ENCODE measurements at regions not wholly inside any gene's neighbourhood (a gene's known extent, or its start where the extent isn't known, plus 50 kb on each side); places are given as distances from the start of the nearest gene placed in this dataset.
A peak's percentile ranks its signal among the peaks of the same experiment; 100 is the strongest.

GRCh38 chr2:7428454-7429204 is 511.4 kb downstream of the RNF144A start:
- no peak for TF ChIP-seq CTCF (IDR thresholded peaks at IDR 0.05; ENCODE audit: low read depth, low read length)
- no peaks in the 10 kb centered on the region for H3K4me1 ChIP-seq (ENCODE audit: low read depth)
- no peaks in the 10 kb centered on the region for H3K9me3 ChIP-seq (ENCODE audit: low read depth)
- DNase-seq (ENCODE audit: low read depth in 1 of 2, low spot score in 1 of 2) = no peak
- no peaks in the 10 kb centered on the region for H3K27me3 ChIP-seq
- H3K27ac ChIP-seq = no peak overlapping the region
- H3K36me3 ChIP-seq = no peaks in the 10 kb centered on the region
- H3K4me3 ChIP-seq = no peak overlapping the region

- H3K27ac ChIP-seq = no peak overlapping the region
- TF ChIP-seq CTCF (IDR thresholded peaks at IDR 0.05; ENCODE audit: low read depth, low read length) = no peak
- no peak for DNase-seq (ENCODE audit: low read depth in 1 of 2, low spot score in 1 of 2)
- no peaks in the 10 kb centered on the region for H3K4me1 ChIP-seq (ENCODE audit: low read depth)
- no peaks in the 10 kb centered on the region for H3K36me3 ChIP-seq
- H3K4me3 ChIP-seq = no peak overlapping the region
- no peaks in the 10 kb centered on the region for H3K9me3 ChIP-seq (ENCODE audit: low read depth)
- H3K27me3 ChIP-seq = no peaks in the 10 kb centered on the region
Observed at GRCh38 chr2:7429733-7430132, 512.5 kb downstream of the RNF144A start.

- H3K27ac ChIP-seq = no peak overlapping the region
- H3K4me3 ChIP-seq = no peak overlapping the region
- H3K4me1 ChIP-seq (ENCODE audit: low read depth) = no peaks in the 10 kb centered on the region
- no peaks in the 10 kb centered on the region for H3K36me3 ChIP-seq
- DNase-seq (ENCODE audit: low read depth in 1 of 2, low spot score in 1 of 2) = no peak
- no peaks in the 10 kb centered on the region for H3K27me3 ChIP-seq
- H3K9me3 ChIP-seq (ENCODE audit: low read depth) = no peaks in the 10 kb centered on the region
- TF ChIP-seq CTCF (IDR thresholded peaks at IDR 0.05; ENCODE audit: low read depth, low read length) = no peak
Observed at GRCh38 chr2:7430421-7430868, 513.2 kb downstream of the RNF144A start.

- Histone ChIP-seq H3K36me3 (no peaks in the 10 kb centered on the region), H3K9me3 (ENCODE audit: low read depth) (no peaks in the 10 kb centered on the region), H3K27me3 (no peaks in the 10 kb centered on the region), H3K4me1 (ENCODE audit: low read depth) (no peaks in the 10 kb centered on the region), H3K4me3 (peak overlapping the region; percentile 22), H3K27ac (no peak overlapping the region)
- DNase-seq (ENCODE audit: low read depth in 1 of 2, low spot score in 1 of 2) = peak; percentile 5 to 53
- no peak for TF ChIP-seq CTCF (IDR thresholded peaks at IDR 0.05; ENCODE audit: low read depth, low read length)
Observed at GRCh38 chr2:7430869-7431641, 513.8 kb downstream of the RNF144A start.

GRCh38 chr2:7432436-7432835 is 515.2 kb downstream of the RNF144A start:
- H3K36me3 ChIP-seq = no peaks in the 10 kb centered on the region
- H3K9me3 ChIP-seq (ENCODE audit: low read depth) = no peaks in the 10 kb centered on the region
- no peak overlapping the region for H3K4me3 ChIP-seq
- H3K27ac ChIP-seq = no peak overlapping the region
- TF ChIP-seq CTCF (IDR thresholded peaks at IDR 0.05; ENCODE audit: low read depth, low read length) = no peak
- no peaks in the 10 kb centered on the region for H3K27me3 ChIP-seq
- H3K4me1 ChIP-seq (ENCODE audit: low read depth) = no peaks in the 10 kb centered on the region
- DNase-seq (ENCODE audit: low read depth in 1 of 2, low spot score in 1 of 2) = no peak
